OCI-LY1 (cell line): ENCODE measurements at regions not wholly inside any gene's neighbourhood (a gene's known extent, or its start where the extent isn't known, plus 50 kb on each side); places are given as distances from the start of the nearest gene placed in this dataset.

ENCODE experiments used
- H2AFZ ChIP-seq: fragments of 200-600 bp; sonication (generic), shearing (Covaris generic); 2 replicates; pipeline ENCODE4 v1.6.0; 2014; ENCODE audit warnings: antibody characterized with exemption, mild to moderate bottlenecking, low read length
- H3F3A ChIP-seq: fragments of 200-600 bp; sonication (generic), shearing (Covaris generic); 2 replicates; pipeline ENCODE4 v1.6.0; 2014; ENCODE audit warnings: mild to moderate bottlenecking, antibody characterized with exemption, low read length, moderate library complexity; ENCODE audit not compliant: insufficient read depth
- H3K27ac ChIP-seq: fragments of 200-600 bp; sonication (generic); 2 replicates; pipeline ENCODE4 v1.5.1; 2014; ENCODE audit warnings: low read length, mixed run types, mild to moderate bottlenecking, low read depth; ENCODE audit not compliant: poor library complexity, severe bottlenecking
- H3K27me3 ChIP-seq: fragments of 200-600 bp; sonication (generic); 2 replicates; pipeline ENCODE4 v1.6.0; 2014; ENCODE audit warnings: antibody characterized with exemption, mild to moderate bottlenecking, low read length, moderate library complexity; ENCODE audit not compliant: insufficient read depth
- H3K36me3 ChIP-seq: fragments of 200-600 bp; sonication (generic); 2 replicates; pipeline ENCODE4 v1.6.1; 2014; ENCODE audit warnings: mild to moderate bottlenecking, antibody characterized with exemption, low read length, moderate library complexity, mixed read lengths; ENCODE audit not compliant: insufficient read depth
- H3K4me1 ChIP-seq: fragments of 200-600 bp; sonication (generic); 2 replicates; pipeline ENCODE4 v1.5.1; 2014; ENCODE audit warnings: mild to moderate bottlenecking, low read length, moderate library complexity; ENCODE audit not compliant: insufficient read depth, severe bottlenecking
- H3K4me2 ChIP-seq: fragments of 200-600 bp; sonication (generic), shearing (Covaris generic); 2 replicates; pipeline ENCODE4 v1.6.1; 2014; ENCODE audit warnings: low read length
- H3K4me3 ChIP-seq: fragments of 200-600 bp; sonication (generic); 2 replicates; pipeline ENCODE4 v1.5.1; 2014; ENCODE audit warnings: low read length, low read depth, mild to moderate bottlenecking, mixed read lengths; ENCODE audit not compliant: poor library complexity, severe bottlenecking
- H3K79me2 ChIP-seq: fragments of 200-600 bp; shearing (Covaris generic); 2 replicates; pipeline ENCODE4 v1.6.1; 2016; ENCODE audit warnings: mixed run types, low read length, mixed read lengths; ENCODE audit not compliant: insufficient read depth
- H3K9ac ChIP-seq: fragments of 200-600 bp; sonication (generic), shearing (Covaris generic); 2 replicates; pipeline ENCODE4 v1.6.1; 2014; ENCODE audit warnings: mild to moderate bottlenecking, low read length, mixed read lengths
- H3K9me2 ChIP-seq: fragments of 200-600 bp; sonication (generic), shearing (Covaris generic); 2 replicates; pipeline ENCODE4 v1.6.1; 2014; ENCODE audit warnings: low read depth, mild to moderate bottlenecking, low read length, mixed read lengths
- H3K9me3 ChIP-seq: fragments of 200-600 bp; shearing (Covaris generic); 2 replicates; pipeline ENCODE4 v1.6.1; 2014; ENCODE audit warnings: low read length, mixed read lengths
- H4K20me1 ChIP-seq: fragments of 200-600 bp; sonication (generic), shearing (Covaris generic); 2 replicates; pipeline ENCODE4 v1.6.0; 2016; ENCODE audit warnings: mild to moderate bottlenecking, low read length; ENCODE audit not compliant: insufficient read depth
- EZH2 ChIP-seq: fragments of 200-600 bp; sonication (generic), shearing (Covaris generic); IDR thresholded peaks from 2 replicates; pipeline ENCODE4 v1.8.0; 2017; ENCODE audit warnings: borderline replicate concordance, mixed run types, mild to moderate bottlenecking, antibody characterized with exemption, low read length, moderate library complexity, mixed read lengths
- TF ChIP-seq, protein P1 (sequence below): fragments of 200-600 bp; sonication (generic), shearing (Covaris generic); IDR thresholded peaks from 2 replicates; pipeline ENCODE4 v1.5.1; 2017; ENCODE audit warnings: mild to moderate bottlenecking, antibody characterized with exemption, low read length, moderate library complexity, mixed read lengths

DNA sequence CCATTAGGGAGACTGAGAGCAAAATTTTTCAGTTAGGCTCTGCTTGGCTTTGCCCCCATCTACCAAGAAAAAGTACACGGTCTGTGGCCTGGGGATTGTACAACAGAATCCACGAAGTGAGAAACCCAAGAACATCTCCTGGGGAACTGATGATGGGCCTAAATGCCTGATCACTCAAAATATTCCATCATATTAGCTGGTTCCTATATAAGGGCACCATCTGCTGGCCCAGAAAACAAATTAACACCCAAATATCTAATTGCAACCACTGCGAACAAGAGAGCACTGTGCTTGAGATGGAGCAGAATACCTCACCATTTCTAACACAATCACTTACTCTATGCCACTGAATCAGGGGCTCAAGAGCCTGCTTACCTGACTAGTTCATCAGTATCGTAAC lies 250.8 kb upstream of the RBMY1B start:
- Histone ChIP-seq H3K4me3 (no peak overlapping the region), H3F3A (no peaks in the 10 kb centered on the region), H3K9me2 (no peaks in the 10 kb centered on the region), H3K27me3 (no peaks in the 10 kb centered on the region), H3K4me1 (no peaks in the 10 kb centered on the region), H2AFZ (no peak overlapping the region), H3K9ac (no peak overlapping the region), H3K36me3 (no peaks in the 10 kb centered on the region), H3K27ac (no peak overlapping the region), H3K9me3 (no peaks in the 10 kb centered on the region), H3K4me2 (no peak overlapping the region), H4K20me1 (no peaks in the 10 kb centered on the region), H3K79me2 (no peaks in the 10 kb centered on the region)
- no peak for TF ChIP-seq EZH2
- TF ChIP-seq, protein P1, sequence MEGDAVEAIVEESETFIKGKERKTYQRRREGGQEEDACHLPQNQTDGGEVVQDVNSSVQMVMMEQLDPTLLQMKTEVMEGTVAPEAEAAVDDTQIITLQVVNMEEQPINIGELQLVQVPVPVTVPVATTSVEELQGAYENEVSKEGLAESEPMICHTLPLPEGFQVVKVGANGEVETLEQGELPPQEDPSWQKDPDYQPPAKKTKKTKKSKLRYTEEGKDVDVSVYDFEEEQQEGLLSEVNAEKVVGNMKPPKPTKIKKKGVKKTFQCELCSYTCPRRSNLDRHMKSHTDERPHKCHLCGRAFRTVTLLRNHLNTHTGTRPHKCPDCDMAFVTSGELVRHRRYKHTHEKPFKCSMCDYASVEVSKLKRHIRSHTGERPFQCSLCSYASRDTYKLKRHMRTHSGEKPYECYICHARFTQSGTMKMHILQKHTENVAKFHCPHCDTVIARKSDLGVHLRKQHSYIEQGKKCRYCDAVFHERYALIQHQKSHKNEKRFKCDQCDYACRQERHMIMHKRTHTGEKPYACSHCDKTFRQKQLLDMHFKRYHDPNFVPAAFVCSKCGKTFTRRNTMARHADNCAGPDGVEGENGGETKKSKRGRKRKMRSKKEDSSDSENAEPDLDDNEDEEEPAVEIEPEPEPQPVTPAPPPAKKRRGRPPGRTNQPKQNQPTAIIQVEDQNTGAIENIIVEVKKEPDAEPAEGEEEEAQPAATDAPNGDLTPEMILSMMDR, result no peak

DNA sequence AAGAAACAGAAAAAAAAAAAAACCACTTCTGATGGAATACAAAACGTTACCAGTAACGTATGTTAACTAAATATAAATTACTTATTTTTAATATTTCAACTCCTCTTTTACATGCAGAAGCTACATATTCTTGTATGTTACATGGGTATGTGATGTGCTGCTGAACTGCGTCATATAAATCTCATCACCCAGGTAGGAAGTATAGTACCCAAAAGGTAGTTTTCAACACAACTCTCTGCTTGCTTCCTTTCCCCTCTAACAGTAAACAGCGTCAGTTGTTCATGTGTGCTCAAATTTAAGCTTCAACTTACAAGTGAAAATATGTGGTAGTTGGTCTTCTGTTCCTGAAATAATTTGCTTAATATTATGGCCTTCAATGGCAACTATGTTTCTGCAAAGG lies 250.0 kb upstream of the RBMY1B start:
- H3K36me3 ChIP-seq, result no peaks in the 10 kb centered on the region
- H3K9me3 ChIP-seq, result no peaks in the 10 kb centered on the region
- no peak overlapping the region for H2AFZ ChIP-seq
- no peaks in the 10 kb centered on the region for H4K20me1 ChIP-seq
- no peaks in the 10 kb centered on the region for H3K4me1 ChIP-seq
- TF ChIP-seq, protein P1, result no peak
- TF ChIP-seq EZH2, result no peak
- H3K4me2 ChIP-seq, result no peak overlapping the region
- H3K79me2 ChIP-seq, result no peaks in the 10 kb centered on the region
- H3K27ac ChIP-seq, result no peak overlapping the region
- H3K9me2 ChIP-seq, result no peaks in the 10 kb centered on the region
- H3K4me3 ChIP-seq, result no peak overlapping the region
- H3K9ac ChIP-seq, result no peak overlapping the region
- H3F3A ChIP-seq, result no peaks in the 10 kb centered on the region
- no peaks in the 10 kb centered on the region for H3K27me3 ChIP-seq

DNA sequence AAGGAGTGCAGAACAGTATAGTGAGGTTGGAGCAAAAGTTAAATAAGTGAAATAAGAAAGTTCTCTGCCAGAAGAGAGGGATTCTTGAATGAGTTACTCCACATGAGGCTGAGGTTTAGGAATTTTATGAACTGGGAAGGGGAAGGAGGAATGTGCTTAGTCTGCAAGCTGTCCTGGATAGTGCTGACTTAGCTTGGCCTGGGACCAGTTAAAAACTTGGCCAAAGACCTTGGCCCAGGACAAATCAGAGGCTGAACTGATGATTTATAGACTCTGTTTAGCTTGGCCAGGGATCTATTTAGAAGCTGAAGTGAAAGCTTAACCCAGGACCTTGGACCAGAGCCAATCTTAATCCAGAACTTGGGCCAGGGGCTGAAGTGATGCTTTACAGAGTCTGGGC lies 244.4 kb upstream of the RBMY1B start:
- H3K4me1 ChIP-seq, result no peaks in the 10 kb centered on the region
- no peak overlapping the region for H3K4me3 ChIP-seq
- no peak overlapping the region for H3K27ac ChIP-seq
- TF ChIP-seq, protein P1, result no peak
- TF ChIP-seq EZH2, result no peak
- no peaks in the 10 kb centered on the region for H3K79me2 ChIP-seq
- H4K20me1 ChIP-seq, result no peaks in the 10 kb centered on the region
- no peak overlapping the region for H3K9ac ChIP-seq
- no peak overlapping the region for H2AFZ ChIP-seq
- no peaks in the 10 kb centered on the region for H3F3A ChIP-seq
- no peak overlapping the region for H3K4me2 ChIP-seq
- no peaks in the 10 kb centered on the region for H3K36me3 ChIP-seq
- H3K9me2 ChIP-seq, result no peaks in the 10 kb centered on the region
- no peaks in the 10 kb centered on the region for H3K27me3 ChIP-seq
- no peaks in the 10 kb centered on the region for H3K9me3 ChIP-seq
